RCC 7860 (cell line): ENCODE measurements at regions not wholly inside any gene's neighbourhood (a gene's known extent, or its start where the extent isn't known, plus 50 kb on each side); places are given as distances from the start of the nearest gene placed in this dataset.

Source experiments
- DNase-seq: peaks from one replicate; pipeline ENCODE4 v3.0.0-alpha.2; 2015; ENCODE audit warnings: low spot score
- FAIRE-seq: peaks from 2 replicates; lab custom pipeline; 2012; peaks lifted over from hg19 to GRCh38; lab: Jason Lieb, UNC

DNA sequence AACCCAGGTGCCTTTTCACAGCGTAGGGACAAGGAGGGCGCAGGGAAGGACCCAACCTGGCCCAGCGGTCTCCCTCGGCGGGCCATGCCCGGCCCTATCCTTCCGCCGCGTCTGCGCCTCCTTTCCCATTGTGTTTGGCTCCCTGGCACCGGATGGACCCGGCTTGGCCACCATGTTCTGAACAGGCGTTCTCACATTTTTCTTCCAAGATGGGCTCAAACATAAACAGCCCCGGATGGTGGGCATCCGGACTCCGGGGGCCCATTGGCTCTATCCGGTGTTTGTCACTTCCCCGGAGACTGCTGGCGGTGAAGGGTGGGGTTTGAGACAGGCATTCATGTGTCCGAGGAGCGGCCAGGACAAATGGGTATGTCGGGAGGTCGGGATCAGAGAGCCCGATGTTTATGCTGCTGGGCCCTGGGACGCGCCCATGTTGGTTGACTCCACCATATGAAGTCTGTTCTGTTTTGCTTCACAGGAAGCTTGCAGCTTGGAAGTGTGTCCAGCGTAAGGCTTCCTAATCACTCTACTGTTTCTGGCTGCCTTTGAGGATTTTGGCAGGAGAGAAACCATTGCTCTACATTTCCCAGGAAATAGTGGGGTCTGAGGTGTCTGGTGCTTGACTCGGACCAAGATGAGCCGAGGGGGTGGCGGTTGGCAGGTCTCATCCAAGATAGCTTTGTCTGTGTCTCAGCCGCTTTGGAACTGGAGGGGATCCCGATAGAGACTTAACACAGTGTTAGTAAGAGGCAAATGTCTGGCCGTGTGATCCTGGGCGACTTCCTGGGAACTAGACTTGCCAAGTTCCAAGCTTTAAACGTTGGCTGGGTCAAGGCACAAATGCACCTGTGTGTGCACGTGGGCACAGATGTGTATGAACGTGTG is 188.3 kb downstream of the IRF8 start:
- FAIRE-seq, result no peak
- DNase-seq, result no peak

DNA sequence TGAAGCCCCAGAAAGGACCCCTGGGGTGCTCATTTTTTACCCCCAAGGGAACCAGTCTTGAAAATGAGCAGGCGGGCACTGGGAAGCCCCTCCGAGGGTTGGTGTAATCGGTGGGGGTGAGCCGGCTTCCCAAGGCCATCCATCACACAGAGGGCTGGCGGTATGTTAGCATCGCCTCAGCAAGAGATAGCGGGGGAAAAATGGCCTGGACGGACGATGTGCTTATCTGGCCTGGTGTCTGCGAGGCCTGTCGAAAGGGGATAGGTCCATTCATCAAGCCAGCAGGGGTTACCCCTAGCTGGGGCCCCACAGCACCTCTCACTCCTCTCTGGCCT is 188.9 kb downstream of the IRF8 start:
- no peak for DNase-seq
- no peak for FAIRE-seq

DNA sequence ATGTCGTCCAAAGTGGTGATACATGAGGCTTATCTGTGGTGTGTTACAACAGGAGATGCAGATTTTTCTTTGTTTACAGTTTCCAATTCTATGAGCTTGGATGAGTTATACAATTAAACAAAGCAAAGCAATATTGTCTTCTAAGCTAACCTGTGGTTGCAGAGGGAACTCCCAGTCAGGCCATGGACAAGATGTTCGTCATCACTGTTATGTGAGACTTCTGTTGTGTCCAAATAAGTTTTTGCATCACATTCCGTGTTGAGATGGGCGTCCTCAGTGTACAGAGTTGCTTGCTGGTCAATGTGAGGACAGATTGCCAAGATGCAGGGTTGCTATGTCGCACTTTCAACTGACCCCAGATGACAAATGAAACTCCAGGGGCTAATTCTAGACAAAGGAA is 189.3 kb downstream of the IRF8 start:
- FAIRE-seq, result no peak

DNA sequence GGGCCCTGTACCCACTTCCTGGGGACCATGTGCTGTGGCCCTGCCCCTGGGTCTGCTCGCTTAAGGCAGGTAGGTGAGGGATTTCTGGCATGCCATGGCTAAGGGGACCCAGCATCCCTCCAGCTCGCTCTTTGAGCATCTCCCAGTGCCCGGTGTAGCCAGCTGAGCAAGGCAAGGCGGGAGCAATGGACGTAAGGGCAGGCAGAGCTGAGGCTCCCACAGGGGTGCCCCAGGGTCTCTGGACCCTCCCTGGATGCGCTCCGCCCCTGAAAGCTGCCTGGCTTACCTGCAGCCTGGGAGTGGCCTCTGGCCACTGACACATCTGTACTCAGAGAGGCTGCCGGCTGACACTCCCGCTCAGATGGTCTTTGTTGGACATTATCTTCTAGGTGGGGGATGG is 189.9 kb downstream of the IRF8 start:
- DNase-seq (no peak), FAIRE-seq (no peak)

More for the DNA sequence above, 189.3 kb downstream of the IRF8 start:
- DNase-seq, result no peak

DNA sequence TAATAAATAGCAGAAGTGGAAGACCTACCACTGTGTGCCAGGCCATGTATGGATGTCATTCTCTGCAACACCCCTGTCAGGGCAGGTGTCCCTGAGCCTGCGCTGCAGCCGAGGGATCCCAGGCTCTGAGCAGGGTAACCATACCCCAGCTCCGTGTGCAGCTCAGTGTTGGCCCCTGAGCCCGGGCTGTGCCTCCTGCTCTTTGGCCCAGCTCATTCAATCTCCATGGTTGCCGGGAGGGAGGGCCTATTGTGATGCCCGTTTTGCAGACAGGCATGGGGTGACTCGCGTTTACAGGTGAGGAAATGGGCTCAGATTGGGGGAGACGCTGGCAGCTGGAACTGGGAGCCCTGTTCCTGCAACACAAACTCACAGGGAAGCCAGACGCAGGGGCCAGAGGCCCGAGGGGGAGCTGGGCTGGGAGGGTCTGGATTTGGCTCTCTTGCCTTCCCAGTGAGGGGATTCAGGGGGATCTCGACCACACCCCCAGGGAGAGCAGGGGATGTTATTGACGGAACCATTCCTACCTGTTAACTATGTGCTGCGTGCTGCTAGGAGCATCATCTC is 190.5 kb downstream of the IRF8 start:
- FAIRE-seq, result no peak
- DNase-seq, result no peak

DNA sequence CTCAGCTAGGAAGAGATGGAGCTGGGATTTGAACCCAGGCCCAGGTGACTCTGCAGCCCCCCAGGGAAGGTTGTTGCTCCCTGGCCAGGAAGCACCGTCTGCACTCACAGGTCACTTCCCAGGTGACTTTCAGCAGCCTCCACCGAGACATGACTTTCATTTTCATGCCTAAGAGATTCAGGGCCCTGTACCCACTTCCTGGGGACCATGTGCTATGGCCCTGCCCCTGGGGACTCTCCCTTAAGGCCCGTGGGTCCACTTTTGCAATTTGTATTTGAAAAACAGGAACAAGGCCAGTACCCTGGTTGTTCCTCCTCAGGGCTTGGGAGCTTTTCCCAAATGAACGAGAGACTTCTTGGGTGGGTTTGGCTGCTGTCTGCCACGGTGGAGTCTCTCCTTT is 191.0 kb downstream of the IRF8 start:
- FAIRE-seq (no peak), DNase-seq (no peak)

DNA sequence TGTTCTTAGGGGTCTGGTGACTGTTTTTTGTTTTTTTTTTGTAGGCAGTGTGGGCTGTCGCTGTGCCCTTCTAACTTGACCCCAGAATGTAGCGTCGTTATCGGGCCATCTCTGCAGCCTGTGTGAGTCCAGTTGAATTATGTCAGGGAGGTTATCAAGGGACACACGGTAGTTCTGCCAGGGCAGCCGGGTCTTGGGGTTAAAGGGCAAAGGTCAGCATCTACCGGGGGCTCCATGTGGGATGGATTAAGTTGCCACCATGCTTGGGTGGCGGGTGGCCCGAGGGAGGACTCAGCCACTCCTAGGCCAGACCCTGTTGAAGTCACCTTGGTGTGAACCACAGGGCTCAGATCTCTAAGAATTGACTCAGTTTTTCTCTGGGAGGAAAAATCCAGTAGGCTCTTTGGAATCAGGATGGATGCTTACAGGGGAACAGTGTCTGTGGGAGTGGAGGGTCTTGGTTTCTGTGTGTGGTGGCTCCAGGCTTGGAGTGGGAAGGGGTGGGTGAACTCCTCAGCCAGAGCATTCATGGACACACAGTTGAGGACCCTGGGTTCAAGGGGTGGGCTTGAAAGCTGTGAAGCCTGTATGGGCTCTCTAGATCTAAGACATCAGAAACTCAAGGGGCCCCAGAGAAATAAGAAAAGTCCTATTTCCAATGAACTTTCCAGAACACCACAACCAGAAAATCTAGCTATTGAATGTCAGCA is 191.7 kb downstream of the IRF8 start:
- no peak for FAIRE-seq
- no peak for DNase-seq

DNA sequence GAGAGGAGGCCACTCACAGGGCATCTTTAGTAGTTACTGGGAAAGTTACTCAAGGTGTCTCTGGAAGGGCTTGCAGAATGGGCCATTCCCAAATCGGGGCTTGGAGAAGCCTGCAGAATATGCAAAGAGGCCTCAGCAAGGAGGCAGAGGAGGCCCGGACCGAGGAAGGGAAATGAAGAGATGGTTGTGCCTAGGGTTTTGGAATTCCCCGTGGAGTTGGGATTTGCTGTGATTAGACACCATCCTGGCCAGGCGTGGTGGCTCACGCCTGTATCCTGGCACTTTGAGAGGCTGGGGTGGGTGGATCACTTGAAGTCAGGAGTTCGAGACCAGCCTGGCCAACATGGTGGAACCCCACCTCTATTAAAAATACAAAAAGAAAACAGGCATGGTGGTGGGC is 193.0 kb downstream of the IRF8 start:
- no peak for DNase-seq
- no peak for FAIRE-seq

DNA sequence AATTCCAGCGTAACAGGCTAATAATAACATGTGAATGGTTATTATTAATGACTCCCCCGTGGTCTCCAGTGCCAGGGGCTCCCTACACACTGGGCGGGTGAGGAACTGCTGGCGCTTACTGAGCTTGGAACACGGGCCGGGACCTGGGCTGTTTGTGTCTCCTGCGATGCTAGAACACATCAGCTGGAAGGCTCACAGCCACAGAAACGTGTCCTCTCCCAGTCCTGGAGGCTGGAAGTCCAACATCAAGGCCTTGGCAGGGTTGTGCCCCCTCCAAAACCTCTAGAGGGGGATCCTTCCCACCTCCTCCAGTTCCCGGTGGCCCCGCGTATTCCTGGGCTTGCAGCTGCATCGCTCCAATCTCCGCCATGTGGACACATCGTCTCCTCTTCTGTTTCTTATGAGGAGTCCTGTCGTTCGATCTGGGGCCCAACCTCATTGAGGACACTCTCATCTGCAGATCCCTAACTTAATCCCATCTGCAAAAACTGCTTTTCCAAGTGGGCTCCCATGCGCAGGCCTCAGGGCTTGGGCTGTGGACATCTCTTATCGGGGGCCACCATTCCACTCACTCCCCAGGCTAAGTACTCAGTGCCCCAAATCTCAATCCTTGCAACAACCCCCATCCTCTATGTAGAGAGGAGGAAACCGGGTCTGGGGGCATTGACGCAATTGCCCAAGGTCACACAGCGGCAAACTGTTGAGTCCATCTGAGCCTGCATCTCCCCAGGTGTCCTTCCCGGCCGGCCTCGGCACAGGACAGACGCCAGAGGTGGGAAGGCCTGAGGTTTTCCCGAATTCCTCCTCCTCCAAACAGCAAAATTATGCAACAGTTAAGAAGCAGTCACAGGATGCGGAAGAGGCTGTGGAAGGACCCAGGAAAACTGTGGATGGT is 193.9 kb downstream of the IRF8 start:
- FAIRE-seq (no peak), DNase-seq (no peak)

DNA sequence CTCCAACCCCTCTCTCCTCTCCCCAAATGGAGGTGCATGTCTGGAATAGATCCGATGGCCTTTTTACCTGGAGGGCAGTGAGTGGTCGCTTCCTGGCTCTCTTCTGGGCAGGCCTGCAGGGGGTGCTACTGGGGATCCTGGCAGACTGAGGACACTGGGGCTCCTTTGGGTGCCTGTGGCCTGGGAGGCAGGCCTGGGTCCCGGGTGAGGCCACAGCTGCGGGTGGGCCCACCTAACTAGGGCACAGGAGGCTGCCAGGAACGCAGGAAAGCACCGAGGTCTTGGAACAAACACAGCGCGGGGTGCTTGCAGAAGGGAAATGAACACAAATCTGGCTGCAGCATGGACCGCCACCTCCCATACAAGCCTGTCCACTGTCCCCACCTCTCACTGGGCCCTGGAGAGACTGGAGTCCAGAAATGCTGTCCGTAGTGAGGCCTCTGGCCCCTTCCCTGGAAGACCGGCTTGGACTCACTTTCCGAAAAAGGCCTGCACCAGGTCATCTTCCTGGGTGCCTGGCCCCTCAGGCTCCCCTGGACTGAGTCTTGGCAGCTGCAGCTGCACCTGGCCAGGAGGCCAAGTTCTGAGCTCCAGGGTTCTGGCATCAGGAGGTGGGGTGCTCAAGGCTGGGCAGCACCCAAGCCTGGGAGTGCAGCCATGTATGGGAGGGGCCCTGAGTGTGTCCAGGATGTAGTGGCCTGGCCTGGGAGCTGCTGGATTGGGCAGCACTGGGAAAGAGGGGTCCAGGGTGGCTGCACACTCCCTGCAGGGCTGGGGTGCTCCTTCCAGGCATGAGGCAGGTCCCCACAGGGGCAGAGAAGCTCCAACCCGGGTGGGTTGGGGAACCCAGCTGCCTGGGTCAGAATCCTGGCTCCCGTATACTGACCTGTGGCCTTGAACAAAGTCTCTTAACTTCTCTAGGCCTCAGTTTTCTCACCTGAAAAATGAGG is 195.1 kb downstream of the IRF8 start:
- FAIRE-seq, result no peak
- DNase-seq, result no peak

DNA sequence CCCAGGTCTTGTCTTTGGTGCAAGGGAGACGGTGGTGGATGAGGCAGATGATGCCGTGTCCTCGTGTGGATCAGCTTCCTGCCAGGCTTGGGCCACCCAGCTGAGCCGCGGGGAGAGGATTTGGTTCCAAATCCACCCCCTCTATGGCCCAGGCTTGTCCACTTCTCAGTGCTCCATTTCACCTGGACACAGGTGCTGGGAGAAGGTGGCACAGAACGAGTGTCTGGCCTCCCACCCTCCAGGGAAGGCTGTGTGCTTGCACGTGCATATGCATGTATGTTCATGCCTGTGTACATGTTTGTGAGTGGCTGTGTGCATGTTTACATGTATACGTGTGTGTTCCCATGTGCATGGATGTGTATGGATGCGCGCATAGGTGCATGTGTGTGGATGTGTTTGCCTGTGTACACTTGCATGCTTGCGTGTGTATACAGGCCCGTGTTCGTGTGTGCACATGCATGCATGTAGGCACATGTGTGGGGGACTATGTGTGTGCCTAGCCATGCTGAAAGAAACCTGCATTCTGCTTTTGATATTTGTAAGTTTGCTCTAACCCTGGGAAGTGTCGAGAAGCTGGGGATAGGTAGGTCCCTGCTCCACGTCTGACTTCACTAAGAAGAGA is 196.3 kb downstream of the IRF8 start:
- FAIRE-seq (no peak), DNase-seq (no peak)

DNA sequence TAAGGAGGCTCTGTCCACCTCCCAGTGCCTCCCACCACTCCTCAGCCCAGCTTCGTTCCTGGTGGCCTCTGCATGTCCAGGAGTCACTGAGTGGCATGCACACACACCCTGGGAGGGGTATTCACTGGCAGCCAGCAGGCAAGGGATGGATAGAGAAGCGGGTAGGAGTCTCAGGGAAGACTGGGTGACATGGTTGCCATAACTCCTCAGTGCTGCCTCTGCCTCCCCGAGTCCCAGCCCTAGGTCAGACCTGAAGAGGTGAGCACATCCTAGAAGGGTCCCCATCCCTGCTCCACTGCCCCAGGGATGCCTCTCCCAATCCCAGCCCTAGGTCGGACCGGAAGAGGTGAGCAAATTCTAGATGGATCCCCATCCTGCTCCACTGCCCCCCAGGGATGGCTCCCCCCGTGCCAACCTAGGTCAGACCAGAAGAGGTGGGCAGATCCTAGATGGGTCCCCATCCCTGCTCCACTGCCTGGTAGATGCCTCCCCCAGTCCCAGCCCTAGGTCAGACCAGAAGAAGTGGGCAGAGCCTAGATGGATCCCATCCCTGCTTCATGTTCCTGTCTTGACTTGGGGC is 197.0 kb downstream of the IRF8 start:
- DNase-seq (no peak), FAIRE-seq (no peak)

DNA sequence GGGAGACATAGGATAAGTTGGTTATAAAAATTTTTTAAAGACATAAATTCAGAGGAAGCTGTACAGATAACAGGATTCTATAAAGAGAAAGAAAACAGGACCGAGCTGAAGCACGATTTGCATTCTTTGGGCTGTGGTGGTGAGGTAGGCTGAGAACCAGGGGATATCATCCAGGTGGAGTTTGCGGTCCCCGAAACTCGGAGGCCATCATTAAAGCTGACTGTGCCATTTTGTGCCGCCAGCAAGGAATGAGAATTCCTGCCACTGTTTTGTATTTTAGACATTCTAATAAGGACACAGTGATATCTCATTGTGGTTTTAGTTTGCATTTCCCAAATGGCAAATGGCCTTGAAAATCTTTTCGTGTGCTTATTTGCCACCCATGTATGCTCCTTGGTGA is 197.9 kb downstream of the IRF8 start:
- DNase-seq (no peak), FAIRE-seq (no peak)

DNA sequence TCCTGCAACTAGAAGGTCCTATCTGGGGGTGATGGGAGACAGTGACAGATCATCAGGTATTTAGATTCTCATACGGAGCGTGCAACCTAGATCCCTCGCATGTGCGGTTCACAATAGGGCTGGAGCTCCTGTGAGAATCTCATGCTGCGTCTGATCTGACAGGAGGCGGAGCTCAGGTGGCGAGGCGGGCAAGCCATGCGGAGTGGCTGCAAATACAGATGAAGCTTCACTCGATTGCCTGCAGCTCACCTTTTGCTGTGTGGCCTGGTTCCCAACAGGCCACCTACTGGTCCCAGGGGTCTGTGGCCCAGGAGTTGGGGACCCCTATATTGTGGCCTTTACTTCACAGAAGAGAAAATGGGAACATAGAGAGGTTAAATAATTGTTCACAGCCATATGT is 200.4 kb downstream of the IRF8 start:
- FAIRE-seq, result no peak

DNA sequence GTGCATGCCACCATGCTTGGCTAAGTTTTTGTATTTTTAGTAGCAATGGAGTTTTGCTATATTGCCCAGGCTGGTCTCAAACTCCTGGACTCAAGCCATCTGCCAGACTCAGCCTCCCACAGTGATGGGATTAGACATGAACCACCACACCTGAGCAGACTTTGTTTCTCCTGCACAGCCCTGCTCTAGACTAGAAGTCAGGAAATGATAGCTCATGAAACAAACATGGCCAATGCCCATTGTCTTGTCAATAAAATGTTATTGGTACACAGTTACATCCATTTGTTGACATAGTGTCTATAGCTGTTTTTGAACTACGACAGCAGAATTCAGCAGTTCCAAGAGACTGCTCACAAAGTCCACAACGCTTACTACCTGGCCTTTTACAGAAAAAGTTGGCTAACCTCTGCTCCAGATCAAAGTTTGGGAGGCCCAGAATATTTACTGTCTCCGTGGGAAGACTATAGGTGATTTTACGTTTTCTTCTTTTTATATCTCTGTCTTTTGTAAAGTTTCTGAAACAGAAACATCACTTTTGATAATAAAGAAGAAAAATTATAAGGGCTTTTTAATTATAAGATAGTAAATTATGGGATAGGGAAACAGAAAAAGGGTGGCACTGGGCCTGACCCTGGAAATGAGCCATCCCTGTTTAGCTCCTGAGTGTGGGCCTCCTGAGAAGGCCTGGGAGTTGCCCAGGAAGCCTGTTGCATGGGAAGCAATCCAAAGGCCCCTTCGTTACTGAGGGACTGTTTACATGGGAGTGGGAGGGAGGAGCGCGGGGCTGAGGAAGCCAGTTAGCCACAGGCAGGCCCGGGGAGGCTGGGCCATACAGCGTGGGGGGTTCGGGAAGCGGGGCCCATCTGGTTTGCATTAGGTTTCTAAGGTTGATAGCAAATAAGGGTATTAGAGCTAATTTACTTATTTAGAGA is 201.5 kb downstream of the IRF8 start:
- DNase-seq, result no peak
- no peak for FAIRE-seq

More for the DNA sequence above, 200.4 kb downstream of the IRF8 start:
- no peak for DNase-seq

DNA sequence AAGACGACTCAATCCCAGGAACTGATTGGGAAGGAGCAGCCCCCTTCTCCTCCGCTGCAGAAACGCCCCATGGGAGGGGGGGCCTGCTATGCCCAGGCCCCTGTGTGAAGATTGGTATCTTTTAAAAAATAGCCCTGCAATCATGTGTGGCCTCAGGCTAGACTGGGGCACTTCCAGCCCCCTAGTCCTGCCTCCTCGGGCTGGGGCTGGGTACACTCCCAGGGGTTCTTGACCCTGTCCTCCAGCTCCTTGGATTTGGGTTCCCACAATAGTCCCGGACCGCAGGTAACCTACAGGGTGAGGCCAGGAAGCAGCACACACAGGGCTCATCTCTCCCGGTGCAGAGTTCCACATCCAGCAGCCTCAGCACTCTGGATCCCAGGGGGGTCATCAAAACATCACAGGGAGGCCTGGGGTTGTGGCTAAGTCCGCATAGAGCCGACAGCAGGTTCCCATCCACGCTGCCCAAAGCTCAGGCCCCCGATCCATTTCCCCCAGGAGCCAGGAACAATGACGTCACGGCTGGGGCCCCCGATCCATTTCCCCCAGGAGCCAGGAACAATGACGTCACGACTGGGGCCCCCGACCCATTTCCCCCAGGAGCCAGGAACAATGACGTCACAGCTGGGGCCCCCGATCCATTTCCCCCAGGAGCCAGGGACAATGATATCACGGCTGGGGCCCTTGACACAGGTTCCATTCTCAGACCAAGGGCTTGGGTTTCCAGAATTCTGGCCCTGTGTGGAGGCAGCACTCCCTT is 202.4 kb downstream of the IRF8 start:
- FAIRE-seq (no peak), DNase-seq (no peak)

DNA sequence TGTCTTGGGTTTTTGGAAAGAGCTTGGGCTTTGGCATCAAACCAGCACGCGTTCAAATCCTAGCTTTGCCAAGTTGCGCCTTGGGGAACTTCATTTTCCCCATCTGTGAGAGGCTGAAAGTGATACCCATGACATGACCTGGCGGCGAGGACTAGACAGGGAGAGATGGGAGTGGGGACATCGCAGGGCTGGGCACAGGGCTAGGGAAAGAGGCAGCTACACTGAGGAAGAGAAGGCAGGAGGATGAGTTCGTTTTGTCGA is 202.9 kb downstream of the IRF8 start:
- DNase-seq, result no peak

DNA sequence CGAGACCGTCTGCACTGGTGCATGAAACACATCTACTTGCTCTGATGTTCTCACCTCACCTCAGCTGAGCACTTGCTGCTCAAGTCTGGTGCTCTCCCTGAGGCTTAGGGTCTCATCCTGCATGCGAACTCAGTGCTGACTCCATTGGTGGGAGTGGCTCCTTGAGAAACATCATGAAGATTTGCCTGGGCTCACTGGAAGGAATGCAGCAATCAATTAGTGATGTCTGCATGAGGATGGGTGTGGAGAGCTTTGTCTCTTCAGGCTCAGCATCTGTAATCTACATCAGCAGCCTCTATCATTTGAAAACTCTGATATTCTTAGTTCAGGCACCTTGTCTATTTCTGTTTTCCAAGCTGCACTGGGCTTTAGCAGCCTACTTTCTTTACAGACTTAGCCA is 204.4 kb downstream of the IRF8 start:
- FAIRE-seq, result no peak
- DNase-seq, result no peak

More for the DNA sequence above, 202.9 kb downstream of the IRF8 start:
- no peak for FAIRE-seq
